Panc1 (cell line): ENCODE measurements at regions not wholly inside any gene's neighbourhood (a gene's known extent, or its start where the extent isn't known, plus 50 kb on each side); places are given as distances from the start of the nearest gene placed in this dataset.

Experiments used
- POLR2AphosphoS5 ChIP-seq: IDR thresholded peaks from 2 replicates; pipeline ENCODE4 v1.6.1; 2012; ENCODE audit warnings: mild to moderate bottlenecking, low read depth, low read length, moderate library complexity
- TF ChIP-seq, protein P1 (sequence below): fragments of 450-650 bp; IDR thresholded peaks from 2 replicates; pipeline ENCODE4 v1.5.1; 2017; ENCODE audit warnings: mild to moderate bottlenecking

DNA sequence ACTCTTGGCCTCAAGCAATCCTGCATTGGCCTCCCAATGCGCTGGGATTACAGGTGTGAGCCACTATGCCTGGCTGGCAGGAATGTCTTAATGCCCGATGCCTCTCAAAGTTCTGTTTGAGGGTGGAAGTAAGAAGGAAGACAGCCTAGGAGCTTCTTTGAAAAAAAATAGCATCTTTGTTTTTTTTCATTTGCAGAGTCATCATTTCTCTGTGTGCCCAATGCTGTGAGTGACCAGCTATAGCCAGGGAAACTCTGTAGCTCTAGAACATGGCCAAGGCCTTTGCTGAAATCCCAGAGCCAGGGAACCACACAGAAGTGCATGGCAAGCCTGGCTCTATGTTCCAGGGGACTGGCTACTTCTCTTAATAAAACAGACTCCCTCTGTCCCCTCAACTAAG lies 260.0 kb downstream of the C1D start:
- TF ChIP-seq, protein P1, sequence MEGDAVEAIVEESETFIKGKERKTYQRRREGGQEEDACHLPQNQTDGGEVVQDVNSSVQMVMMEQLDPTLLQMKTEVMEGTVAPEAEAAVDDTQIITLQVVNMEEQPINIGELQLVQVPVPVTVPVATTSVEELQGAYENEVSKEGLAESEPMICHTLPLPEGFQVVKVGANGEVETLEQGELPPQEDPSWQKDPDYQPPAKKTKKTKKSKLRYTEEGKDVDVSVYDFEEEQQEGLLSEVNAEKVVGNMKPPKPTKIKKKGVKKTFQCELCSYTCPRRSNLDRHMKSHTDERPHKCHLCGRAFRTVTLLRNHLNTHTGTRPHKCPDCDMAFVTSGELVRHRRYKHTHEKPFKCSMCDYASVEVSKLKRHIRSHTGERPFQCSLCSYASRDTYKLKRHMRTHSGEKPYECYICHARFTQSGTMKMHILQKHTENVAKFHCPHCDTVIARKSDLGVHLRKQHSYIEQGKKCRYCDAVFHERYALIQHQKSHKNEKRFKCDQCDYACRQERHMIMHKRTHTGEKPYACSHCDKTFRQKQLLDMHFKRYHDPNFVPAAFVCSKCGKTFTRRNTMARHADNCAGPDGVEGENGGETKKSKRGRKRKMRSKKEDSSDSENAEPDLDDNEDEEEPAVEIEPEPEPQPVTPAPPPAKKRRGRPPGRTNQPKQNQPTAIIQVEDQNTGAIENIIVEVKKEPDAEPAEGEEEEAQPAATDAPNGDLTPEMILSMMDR, result no peak
- TF ChIP-seq POLR2AphosphoS5, result no peak
